NCI-H2081 (cell line): ENCODE measurements at regions not wholly inside any gene's neighbourhood (a gene's known extent, or its start where the extent isn't known, plus 50 kb on each side); places are given as distances from the start of the nearest gene placed in this dataset.
"Not testable (repeated sequence)": the region's sequence is repeated elsewhere in the genome, so short reads cannot be mapped to it uniquely, and the experiment has no call there.

Experiments used
- DNase-seq, 2 experiments: peaks; one replicate each; lab custom pipeline; 2025; lab: John Stamatoyannopoulos, UW

GRCh38 chr16:52976539-52977167, 76.0 kb downstream of the CHD9NB start:
- no peak for DNase-seq

- no peak for DNase-seq
These were observed 85.0 kb downstream of the CHD9NB start for GRCh38 chr16:52967744-52968143.

GRCh38 chr16:52964290-52964689, 88.4 kb downstream of the CHD9NB start:
- no peak for DNase-seq

GRCh38 chr16:52963855-52964242, 88.8 kb downstream of the CHD9NB start:
- DNase-seq = no peak

- DNase-seq = no peak
These were observed 89.4 kb downstream of the CHD9NB start for GRCh38 chr16:52963212-52963854.

- no peak for DNase-seq
These were observed 93.7 kb downstream of the CHD9NB start for GRCh38 chr16:52958951-52959350.

- DNase-seq = no peak
These were observed 95.5 kb downstream of the CHD9NB start for GRCh38 chr16:52957199-52957598.

GRCh38 chr16:52956044-52956443, 96.7 kb downstream of the CHD9NB start:
- no peak for DNase-seq

- no peak for DNase-seq
These were observed 99.5 kb downstream of the CHD9NB start for GRCh38 chr16:52953215-52953614.

GRCh38 chr16:52948946-52949345, 103.8 kb downstream of the CHD9NB start:
- no peak for DNase-seq

- no peak for DNase-seq
These were observed 120.4 kb downstream of the CHD9NB start for GRCh38 chr16:52932321-52932720.

- DNase-seq = peak in 1 of 2 experiments; percentile 48
These were observed 123.0 kb downstream of the CHD9NB start for GRCh38 chr16:52929478-52930400.

- peak in 1 of 2 experiments; percentile 48 for DNase-seq
These were observed 123.7 kb downstream of the CHD9NB start for GRCh38 chr16:52928955-52929354.

GRCh38 chr16:52925143-52925542, 127.6 kb downstream of the CHD9NB start:
- no peak for DNase-seq

- DNase-seq = no peak
These were observed 128.5 kb downstream of the CHD9NB start for GRCh38 chr16:52924162-52924561.

- DNase-seq = no peak
These were observed 131.6 kb downstream of the CHD9NB start for GRCh38 chr16:52921104-52921503.

GRCh38 chr16:52920331-52920730, 132.4 kb downstream of the CHD9NB start:
- DNase-seq = no peak

GRCh38 chr16:52914428-52914827, 138.3 kb downstream of the CHD9NB start:
- no peak for DNase-seq

- DNase-seq = peak; percentile 42 to 66
These were observed 140.0 kb downstream of the CHD9NB start for GRCh38 chr16:52912565-52913173.

GRCh38 chr16:52908057-52908456, 144.6 kb downstream of the CHD9NB start:
- DNase-seq = not testable (repeated sequence)

- no peak for DNase-seq
These were observed 146.4 kb downstream of the CHD9NB start for GRCh38 chr16:52906281-52906680.

- no peak for DNase-seq
These were observed 156.1 kb downstream of the CHD9NB start for GRCh38 chr16:52896478-52897164.
